Motor neuron (in vitro differentiated cells): ENCODE measurements at regions not wholly inside any gene's neighbourhood (a gene's known extent, or its start where the extent isn't known, plus 50 kb on each side); places are given as distances from the start of the nearest gene placed in this dataset.

Experiments
- ATAC-seq, 8 experiments: fragments of 200-7000 bp; cut with Tn5 transposase; replicated peaks in 6 of 8; 2 replicates each; pipeline ENCODE4 v1.8.0; 2021; ENCODE audit warnings: mild to moderate bottlenecking in 8 of 8, moderate library complexity in 8 of 8
- H3K27ac ChIP-seq, 2 donors: fragments of 250-450 bp; sonication (Bioruptor Pico); 2 replicates each; pipeline ENCODE4 v1.9.0; 2021; ENCODE audit warnings: antibody characterized with exemption in 2 of 2, mild to moderate bottlenecking in 2 of 2, moderate library complexity in 1 of 2
- H3K4me1 ChIP-seq, 2 donors: fragments of 250-450 bp; sonication (Bioruptor Pico); replicated peaks in 1 of 2; 2 replicates each; pipeline ENCODE4 v1.6.1; 2021; ENCODE audit warnings: antibody characterized with exemption in 2 of 2, mild to moderate bottlenecking in 2 of 2, moderate library complexity in 1 of 2
- H3K4me3 ChIP-seq, 5 donors: fragments of 250-450 bp; sonication (Bioruptor Pico); 2 replicates each; pipeline ENCODE4 v1.9.0; 2021; ENCODE audit warnings: antibody characterized with exemption in 5 of 5, mild to moderate bottlenecking in 5 of 5, moderate library complexity in 4 of 5
- WGBS, 10 experiments: fragments of 450-650 bp; shearing (Covaris generic); methylation state at CpG; one replicate each; pipeline ENCODE4 v1.0.0; 2022; 5-methylcytosine and 5-hydroxymethylcytosine counted together
- in situ Hi-C, 9 experiments: fragments of 400-800 bp; cut with MboI; loops; one replicate each; pipeline ENCODE4 v1.15.0; 2021; ENCODE audit warnings: low sequenced_read_pairs in 9 of 9, low pct_unique_long_range_greater_than_20kb in 2 of 9; ENCODE audit not compliant: unreplicated experiment in 9 of 9

- no peak for ATAC-seq
- 31 to 92% (median 53%) methylated on average over 2 to 4 of the region's 4 CpGs for WGBS, 10 experiments
- no peak overlapping the region for H3K4me3 ChIP-seq
- in situ Hi-C loops, result no loop called here
- H3K4me1 ChIP-seq, result no peaks in the 10 kb centered on the region
- no peak overlapping the region for H3K27ac ChIP-seq
Measured at GRCh38 chr6:4693173-4693970, 82.8 kb upstream of the CDYL start.

GRCh38 chr6:4692664-4693063 is 83.5 kb upstream of the CDYL start:
- no peaks in the 10 kb centered on the region for H3K4me1 ChIP-seq
- no peak overlapping the region for H3K4me3 ChIP-seq
- no peak overlapping the region for H3K27ac ChIP-seq
- in situ Hi-C loops, result no loop called here
- no peak for ATAC-seq
- WGBS, 10 experiments, result 86 to 100% (median 94%) methylated on average over 1 to 3 of the region's 3 CpGs; no CpG with 5 or more reads in 2 of the 10 experiments

GRCh38 chr6:4687989-4688947 is 87.9 kb upstream of the CDYL start:
- ATAC-seq, result peak in 5 of 8 experiments; percentile 52 to 96 (median 62)
- no peak overlapping the region for H3K4me3 ChIP-seq
- no peak overlapping the region for H3K27ac ChIP-seq
- no peaks in the 10 kb centered on the region for H3K4me1 ChIP-seq
- 17 to 94% (median 84%) methylated on average over 7 to 14 of the region's 14 CpGs for WGBS, 10 experiments
- in situ Hi-C loops, result no loop called here

- Histone ChIP-seq H3K27ac (no peak overlapping the region), H3K4me1 (no peaks in the 10 kb centered on the region), H3K4me3 (no peak overlapping the region)
- ATAC-seq, result no peak
- in situ Hi-C loops, result no loop called here
Measured at GRCh38 chr6:4687656-4687988, 88.6 kb upstream of the CDYL start.

GRCh38 chr6:4682431-4683097 is 93.6 kb upstream of the CDYL start:
- no peak overlapping the region for H3K4me3 ChIP-seq
- ATAC-seq, result peak in 1 of 8 experiments; percentile 58
- H3K27ac ChIP-seq, result no peak overlapping the region
- WGBS, 10 experiments, result 63 to 93% (median 80%) methylated on average over 1 to 8 of the region's 10 CpGs; no CpG with 5 or more reads in 1 of the 10 experiments
- in situ Hi-C loops, result no loop called here
- no peaks in the 10 kb centered on the region for H3K4me1 ChIP-seq

GRCh38 chr6:4678506-4679300 is 97.5 kb upstream of the CDYL start:
- ATAC-seq, result no peak
- H3K27ac ChIP-seq, result no peak overlapping the region
- 17 to 100% (median 65%) methylated on average over 1 to 3 of the region's 7 CpGs; no CpG with 5 or more reads in 2 of the 10 experiments for WGBS, 10 experiments
- no peak overlapping the region for H3K4me3 ChIP-seq
- peaks cover 4 to 15% of the 10 kb centered on the region in 2 donors for H3K4me1 ChIP-seq
- in situ Hi-C loops, result no loop called here

GRCh38 chr6:4677751-4678065 is 98.5 kb upstream of the CDYL start:
- no peak overlapping the region for H3K27ac ChIP-seq
- in situ Hi-C loops, result no loop called here
- H3K4me1 ChIP-seq, result peaks cover 4 to 24% of the 10 kb centered on the region in 2 donors
- 44 to 100% (median 65%) methylated on average over 1 to 4 of the region's 4 CpGs; no CpG with 5 or more reads in 4 of the 10 experiments for WGBS, 10 experiments
- no peak overlapping the region for H3K4me3 ChIP-seq
- no peak for ATAC-seq

GRCh38 chr6:4677011-4677750 is 99.0 kb upstream of the CDYL start:
- Histone ChIP-seq H3K4me3 (no peak overlapping the region), H3K27ac (no peak overlapping the region), H3K4me1 (peaks cover 4 to 28% of the 10 kb centered on the region in 2 donors)
- ATAC-seq, result no peak
- in situ Hi-C loops, result no loop called here
- 33 to 100% (median 83%) methylated on average over 1 to 8 of the region's 11 CpGs; no CpG with 5 or more reads in 2 of the 10 experiments for WGBS, 10 experiments

GRCh38 chr6:4676016-4676415 is 100.2 kb upstream of the CDYL start:
- ATAC-seq, result no peak
- no peak overlapping the region for H3K4me3 ChIP-seq
- peaks cover 4 to 28% of the 10 kb centered on the region in 2 donors for H3K4me1 ChIP-seq
- in situ Hi-C loops, result no loop called here
- peak overlapping the region; percentile 27 to 32 for H3K27ac ChIP-seq
- whole genome bisulfite sequencing, 10 experiments, result 71 to 100% (median 88%) methylated on average over 1 to 7 of the region's 9 CpGs; no CpG with 5 or more reads in 6 of the 10 experiments

GRCh38 chr6:4675121-4675520 is 101.1 kb upstream of the CDYL start:
- peak in 7 of 8 experiments; percentile 18 to 89 (median 85) for ATAC-seq
- in situ Hi-C loops, result no loop called here
- Histone ChIP-seq H3K27ac (peak overlapping the region in 1 of 2 donors; percentile 53), H3K4me3 (no peak overlapping the region), H3K4me1 (peaks cover 9 to 33% of the 10 kb centered on the region in 2 donors)
- WGBS, 10 experiments, result 0 to 90% (median 43%) methylated on average over 1 to 3 of the region's 6 CpGs; no CpG with 5 or more reads in 2 of the 10 experiments

- peaks cover 12 to 33% of the 10 kb centered on the region in 2 donors for H3K4me1 ChIP-seq
- in situ Hi-C loops, result no loop called here
- no peak for ATAC-seq
- 10 to 100% (median 55%) methylated on average over 1 to 3 of the region's 3 CpGs; no CpG with 5 or more reads in 4 of the 10 experiments for WGBS, 10 experiments
- no peak overlapping the region for H3K27ac ChIP-seq
- no peak overlapping the region for H3K4me3 ChIP-seq
Measured at GRCh38 chr6:4673861-4674260, 102.3 kb upstream of the CDYL start.

GRCh38 chr6:4672772-4673171 is 103.4 kb upstream of the CDYL start:
- H3K4me1 ChIP-seq, result peaks cover 16 to 36% of the 10 kb centered on the region in 2 donors
- H3K27ac ChIP-seq, result no peak overlapping the region
- in situ Hi-C loops, result no loop called here
- WGBS, 10 experiments, result 16 to 100% (median 54%) methylated on average over 1 to 3 of the region's 3 CpGs; no CpG with 5 or more reads in 2 of the 10 experiments
- peak in 4 of 8 experiments; percentile 41 to 90 (median 76) for ATAC-seq
- no peak overlapping the region for H3K4me3 ChIP-seq
